Loucy (cell line): ENCODE measurements at regions not wholly inside any gene's neighbourhood (a gene's known extent, or its start where the extent isn't known, plus 50 kb on each side); places are given as distances from the start of the nearest gene placed in this dataset.

Source experiments
- H2AFZ ChIP-seq: fragments of 200-600 bp; sonication (generic); 2 replicates; pipeline ENCODE4 v1.6.0; 2016; ENCODE audit warnings: antibody characterized with exemption, mild to moderate bottlenecking, low read length, moderate library complexity
- H3F3A ChIP-seq: fragments of 200-600 bp; 2 replicates; pipeline ENCODE4 v1.6.0; 2016; ENCODE audit warnings: antibody characterized with exemption, low read depth, mild to moderate bottlenecking
- H3K27me3 ChIP-seq: fragments of 200-600 bp; sonication (generic); 2 replicates; pipeline ENCODE4 v1.6.1; 2014; ENCODE audit warnings: low read length, mild to moderate bottlenecking; ENCODE audit not compliant: insufficient read depth, poor library complexity, severe bottlenecking
- H3K36me3 ChIP-seq: fragments of 200-600 bp; sonication (generic); 2 replicates; pipeline ENCODE4 v1.6.1; 2016; ENCODE audit warnings: low read length; ENCODE audit not compliant: insufficient read depth
- H3K4me1 ChIP-seq: fragments of 200-600 bp; sonication (generic); 2 replicates; pipeline ENCODE4 v1.5.1; 2014; ENCODE audit warnings: low read length, mild to moderate bottlenecking; ENCODE audit not compliant: insufficient read depth, poor library complexity, severe bottlenecking
- H3K4me2 ChIP-seq: fragments of 200-600 bp; sonication (generic); 2 replicates; pipeline ENCODE4 v1.6.0; 2014; ENCODE audit warnings: antibody characterized with exemption, low read length, low read depth, mild to moderate bottlenecking; ENCODE audit not compliant: poor library complexity, severe bottlenecking
- H3K4me3 ChIP-seq: fragments of 200-600 bp; sonication (generic); 2 replicates; pipeline ENCODE4 v1.5.1; 2014; ENCODE audit warnings: low read length, mild to moderate bottlenecking, mixed read lengths; ENCODE audit not compliant: poor library complexity, severe bottlenecking
- H3K79me2 ChIP-seq: fragments of 200-600 bp; sonication (generic); 2 replicates; pipeline ENCODE4 v1.6.1; 2014; ENCODE audit warnings: low read length; ENCODE audit not compliant: insufficient read depth
- H3K9ac ChIP-seq: fragments of 200-600 bp; sonication (generic); 2 replicates; pipeline ENCODE4 v1.6.0; 2014; ENCODE audit warnings: mild to moderate bottlenecking, low read depth, low read length, moderate library complexity; ENCODE audit not compliant: poor library complexity, severe bottlenecking
- H3K9me2 ChIP-seq: fragments of 200-600 bp; sonication (generic); replicated peaks from 2 replicates; pipeline ENCODE4 v1.6.1; 2016; ENCODE audit warnings: low read depth, low read length, mixed read lengths
- H3K9me3 ChIP-seq: fragments of 200-600 bp; sonication (generic); 2 replicates; pipeline ENCODE4 v1.6.1; 2014; ENCODE audit warnings: mild to moderate bottlenecking, antibody characterized with exemption, low read length, low read depth; ENCODE audit not compliant: insufficient read depth
- H4K20me1 ChIP-seq: fragments of 200-600 bp; sonication (generic); 2 replicates; pipeline ENCODE4 v1.6.0; 2014; ENCODE audit warnings: antibody characterized with exemption, low read length, mild to moderate bottlenecking; ENCODE audit not compliant: insufficient read depth, poor library complexity, severe bottlenecking
- EZH2phosphoT487 ChIP-seq: fragments of 200-600 bp; IDR thresholded peaks from 2 replicates; pipeline ENCODE4 v1.6.1; 2018; ENCODE audit warnings: antibody characterized with exemption, mild to moderate bottlenecking, moderate library complexity, borderline replicate concordance
- TF ChIP-seq, protein P1 (sequence below): fragments of 200-600 bp; sonication (generic); conservative IDR thresholded peaks from 2 replicates; pipeline ENCODE4 v1.5.1; 2014; ENCODE audit warnings: mild to moderate bottlenecking, antibody characterized with exemption, low read length

DNA sequence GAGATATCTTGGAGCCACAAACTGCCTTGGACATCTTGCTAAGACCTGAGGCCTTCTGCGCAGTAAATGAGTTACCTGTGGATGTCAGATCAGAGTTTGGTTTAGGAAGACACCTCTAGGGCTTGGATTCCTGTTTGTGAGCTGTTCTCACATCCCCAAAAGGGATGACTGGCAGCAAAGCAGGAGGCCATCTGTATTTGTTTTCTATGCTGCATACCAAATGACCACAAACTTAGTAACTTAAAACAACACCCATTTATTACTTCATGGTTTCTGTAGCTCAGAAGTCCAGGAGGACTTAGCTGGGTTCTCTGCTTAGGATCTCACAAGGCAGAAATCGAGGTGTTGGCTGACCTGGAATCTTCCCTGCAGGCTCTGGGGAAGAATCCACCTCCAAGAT is 116.7 kb downstream of the UNC5CL start:
- no peaks in the 10 kb centered on the region for H3K27me3 ChIP-seq
- H4K20me1 ChIP-seq = no peaks in the 10 kb centered on the region
- H3K4me1 ChIP-seq = no peaks in the 10 kb centered on the region
- no peak overlapping the region for H3K4me2 ChIP-seq
- H2AFZ ChIP-seq = no peak overlapping the region
- no peaks in the 10 kb centered on the region for H3K79me2 ChIP-seq
- no peak overlapping the region for H3K4me3 ChIP-seq
- no peaks in the 10 kb centered on the region for H3K36me3 ChIP-seq
- no peaks in the 10 kb centered on the region for H3K9me3 ChIP-seq
- H3K9me2 ChIP-seq = no peaks in the 10 kb centered on the region
- H3F3A ChIP-seq = no peaks in the 10 kb centered on the region
- no peak for TF ChIP-seq EZH2phosphoT487
- H3K9ac ChIP-seq = no peak overlapping the region

DNA sequence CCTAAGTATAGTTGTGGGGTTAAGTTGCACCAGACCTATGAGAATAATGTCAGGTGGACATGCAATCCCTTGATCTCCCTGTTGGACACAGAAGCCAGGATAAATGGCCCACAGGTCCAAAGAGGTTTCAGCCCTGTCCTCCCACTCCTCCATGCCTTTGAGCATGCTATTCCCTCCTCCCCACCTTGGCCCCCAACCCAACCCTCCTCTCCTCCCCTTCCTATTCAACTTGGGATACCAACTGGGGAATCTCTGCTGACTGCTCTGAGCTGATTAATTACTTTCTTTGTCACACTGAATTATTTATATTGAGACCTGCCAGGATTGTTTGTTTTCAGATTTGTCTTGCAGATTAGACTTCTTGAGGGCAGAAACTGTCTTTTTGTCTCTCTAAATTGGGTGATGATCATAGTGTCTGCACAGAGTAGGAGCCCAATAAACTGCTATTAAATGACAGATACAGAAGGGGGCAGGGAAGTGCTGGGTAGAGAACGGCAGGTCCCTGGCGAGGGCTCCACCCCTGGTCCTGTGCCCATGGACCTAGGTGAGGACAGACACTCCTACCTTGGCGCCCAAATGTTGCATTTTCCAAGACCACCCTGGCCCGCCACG is 120.9 kb downstream of the UNC5CL start:
- H3K9me3 ChIP-seq = no peaks in the 10 kb centered on the region

DNA sequence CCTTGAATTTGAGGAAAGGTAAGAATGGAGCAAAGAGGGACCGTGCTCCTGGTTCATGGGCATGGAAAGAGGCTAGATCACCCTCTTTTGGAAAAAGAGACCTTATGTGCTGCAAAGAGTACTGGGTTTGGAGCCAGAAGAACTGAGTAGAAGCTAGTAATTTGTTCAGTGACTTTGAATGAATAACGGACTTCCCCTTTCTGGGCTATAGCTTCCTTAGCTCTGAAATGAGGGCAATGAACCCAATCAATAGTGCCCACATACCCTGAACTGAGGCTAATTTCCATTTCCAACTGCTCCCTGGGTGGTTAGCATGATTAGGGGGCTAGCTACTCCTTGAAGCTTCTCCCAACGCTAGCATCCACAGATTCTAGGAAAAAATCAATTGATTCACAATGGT is 121.4 kb downstream of the UNC5CL start:
- H3K9me2 ChIP-seq = no peaks in the 10 kb centered on the region
- H3K27me3 ChIP-seq = no peaks in the 10 kb centered on the region
- H3K4me3 ChIP-seq = no peak overlapping the region
- H3K79me2 ChIP-seq = no peaks in the 10 kb centered on the region
- H4K20me1 ChIP-seq = no peaks in the 10 kb centered on the region
- no peak overlapping the region for H3K4me2 ChIP-seq
- H3K4me1 ChIP-seq = no peaks in the 10 kb centered on the region
- H3K9me3 ChIP-seq = no peaks in the 10 kb centered on the region
- no peak overlapping the region for H3K9ac ChIP-seq
- TF ChIP-seq, protein P1, sequence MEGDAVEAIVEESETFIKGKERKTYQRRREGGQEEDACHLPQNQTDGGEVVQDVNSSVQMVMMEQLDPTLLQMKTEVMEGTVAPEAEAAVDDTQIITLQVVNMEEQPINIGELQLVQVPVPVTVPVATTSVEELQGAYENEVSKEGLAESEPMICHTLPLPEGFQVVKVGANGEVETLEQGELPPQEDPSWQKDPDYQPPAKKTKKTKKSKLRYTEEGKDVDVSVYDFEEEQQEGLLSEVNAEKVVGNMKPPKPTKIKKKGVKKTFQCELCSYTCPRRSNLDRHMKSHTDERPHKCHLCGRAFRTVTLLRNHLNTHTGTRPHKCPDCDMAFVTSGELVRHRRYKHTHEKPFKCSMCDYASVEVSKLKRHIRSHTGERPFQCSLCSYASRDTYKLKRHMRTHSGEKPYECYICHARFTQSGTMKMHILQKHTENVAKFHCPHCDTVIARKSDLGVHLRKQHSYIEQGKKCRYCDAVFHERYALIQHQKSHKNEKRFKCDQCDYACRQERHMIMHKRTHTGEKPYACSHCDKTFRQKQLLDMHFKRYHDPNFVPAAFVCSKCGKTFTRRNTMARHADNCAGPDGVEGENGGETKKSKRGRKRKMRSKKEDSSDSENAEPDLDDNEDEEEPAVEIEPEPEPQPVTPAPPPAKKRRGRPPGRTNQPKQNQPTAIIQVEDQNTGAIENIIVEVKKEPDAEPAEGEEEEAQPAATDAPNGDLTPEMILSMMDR = no peak
- no peak for TF ChIP-seq EZH2phosphoT487
- no peaks in the 10 kb centered on the region for H3F3A ChIP-seq
- H2AFZ ChIP-seq = no peak overlapping the region
- H3K36me3 ChIP-seq = no peaks in the 10 kb centered on the region

More for the DNA sequence above, 120.9 kb downstream of the UNC5CL start:
- no peak overlapping the region for H2AFZ ChIP-seq
- no peaks in the 10 kb centered on the region for H3K79me2 ChIP-seq
- H3K9ac ChIP-seq = no peak overlapping the region
- no peaks in the 10 kb centered on the region for H4K20me1 ChIP-seq
- H3F3A ChIP-seq = no peaks in the 10 kb centered on the region
- TF ChIP-seq, protein P1 = no peak
- TF ChIP-seq EZH2phosphoT487 = no peak
- H3K27me3 ChIP-seq = no peaks in the 10 kb centered on the region
- H3K4me1 ChIP-seq = no peaks in the 10 kb centered on the region
- no peak overlapping the region for H3K4me2 ChIP-seq
- H3K9me2 ChIP-seq = no peaks in the 10 kb centered on the region
- H3K36me3 ChIP-seq = no peaks in the 10 kb centered on the region
- no peak overlapping the region for H3K4me3 ChIP-seq

DNA sequence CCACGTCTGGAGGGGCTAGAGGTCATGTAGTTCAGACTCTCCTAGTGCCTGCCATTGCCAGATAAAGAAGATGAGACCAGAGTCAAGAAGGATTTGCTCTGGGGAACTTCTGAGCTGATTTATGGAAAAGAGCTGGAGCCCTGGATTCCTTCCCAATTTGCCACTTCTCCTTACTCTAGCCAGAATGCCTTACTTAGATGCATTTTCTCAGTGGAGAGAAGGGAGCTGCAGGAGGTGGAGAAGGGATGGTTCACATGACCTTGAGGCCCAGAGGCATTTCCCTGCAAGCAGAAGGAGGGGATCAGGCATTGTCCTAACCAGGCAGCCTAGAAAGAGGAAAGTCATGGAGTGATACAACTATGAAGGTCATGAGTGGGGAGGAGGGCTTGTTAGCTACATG is 122.2 kb downstream of the UNC5CL start:
- H3K27me3 ChIP-seq = no peaks in the 10 kb centered on the region
- no peaks in the 10 kb centered on the region for H4K20me1 ChIP-seq
- TF ChIP-seq, protein P1 = no peak
- no peak for TF ChIP-seq EZH2phosphoT487
- H3K9ac ChIP-seq = no peak overlapping the region
- H3K9me3 ChIP-seq = no peaks in the 10 kb centered on the region
- no peaks in the 10 kb centered on the region for H3K4me1 ChIP-seq
- no peaks in the 10 kb centered on the region for H3K36me3 ChIP-seq
- no peak overlapping the region for H3K4me2 ChIP-seq
- H3F3A ChIP-seq = no peaks in the 10 kb centered on the region
- H3K79me2 ChIP-seq = no peaks in the 10 kb centered on the region
- H3K4me3 ChIP-seq = no peak overlapping the region
- H2AFZ ChIP-seq = no peak overlapping the region
- no peaks in the 10 kb centered on the region for H3K9me2 ChIP-seq
